Breast epithelium (tissue), 3 donors: ENCODE measurements at regions not wholly inside any gene's neighbourhood (a gene's known extent, or its start where the extent isn't known, plus 50 kb on each side); places are given as distances from the start of the nearest gene placed in this dataset.

Experiments
- CTCF ChIP-seq, 3 donors: fragments of 450-650 bp; IDR thresholded peaks; one replicate each; pipeline ENCODE4 v1.5.1; 2016 to 2017; ENCODE audit warnings: antibody characterized with exemption in 3 of 3, mild to moderate bottlenecking in 3 of 3, moderate library complexity in 3 of 3
- POLR2A ChIP-seq: fragments of 450-650 bp; IDR thresholded peaks from one replicate; pipeline ENCODE4 v1.6.1; 2016; ENCODE audit warnings: antibody characterized with exemption, mild to moderate bottlenecking, moderate library complexity

GRCh38 chr1:222114536-222115156 lies 372.8 kb upstream of the DUSP10 start:
- TF ChIP-seq CTCF (IDR thresholded peaks at IDR 0.05) (no peak), POLR2A (no peak)
